Activated CD4-positive, alpha-beta T cell treated with anti-CD3 and anti-CD28 coated beads for 24 hours (primary cell): ENCODE measurements at regions not wholly inside any gene's neighbourhood (a gene's known extent, or its start where the extent isn't known, plus 50 kb on each side); places are given as distances from the start of the nearest gene placed in this dataset.
"Not testable (repeated sequence)": the region's sequence is repeated elsewhere in the genome, so short reads cannot be mapped to it uniquely, and the experiment has no call there.

Source experiments
- DNase-seq, 2 donors: peaks; one replicate each; pipeline ENCODE4 v3.0.0-alpha.2; 2020; ENCODE audit warnings: low read depth in 2 of 2

GRCh38 chr2:38146907-38147307 lies 71.0 kb upstream of the CYP1B1 start:
- DNase-seq: no peak

GRCh38 chr2:38146275-38146906 lies 70.4 kb upstream of the CYP1B1 start:
- DNase-seq: no peak

GRCh38 chr2:38145236-38145635 lies 69.3 kb upstream of the CYP1B1 start:
- DNase-seq: no peak

GRCh38 chr2:38142627-38143026 lies 66.7 kb upstream of the CYP1B1 start:
- DNase-seq: no peak

GRCh38 chr2:38141501-38141900 lies 65.5 kb upstream of the CYP1B1 start:
- no peak for DNase-seq

- DNase-seq: no peak
These were observed 63.0 kb upstream of the CYP1B1 start for GRCh38 chr2:38138996-38139395.

GRCh38 chr2:38138419-38138818 lies 62.5 kb upstream of the CYP1B1 start:
- no peak for DNase-seq

- DNase-seq: not testable (repeated sequence)
These were observed 62.0 kb upstream of the CYP1B1 start for GRCh38 chr2:38137958-38138357.

- DNase-seq: no peak
These were observed 55.7 kb upstream of the CYP1B1 start for GRCh38 chr2:38131676-38132075.

- DNase-seq: no peak
These were observed 54.9 kb upstream of the CYP1B1 start for GRCh38 chr2:38130876-38131275.

GRCh38 chr2:38129987-38130386 lies 54.0 kb upstream of the CYP1B1 start:
- no peak for DNase-seq

- DNase-seq: no peak
These were observed 53.5 kb upstream of the CYP1B1 start for GRCh38 chr2:38129481-38129880.

GRCh38 chr2:38128653-38129052 lies 52.7 kb upstream of the CYP1B1 start:
- DNase-seq: no peak

GRCh38 chr2:38127277-38127676 lies 51.3 kb upstream of the CYP1B1 start:
- DNase-seq: no peak

- no peak for DNase-seq
These were observed 49.9 kb upstream of the CYP1B1 start for GRCh38 chr2:38125842-38126241.
